ENCODE measurements at regions not wholly inside any gene's neighbourhood (a gene's known extent, or its start where the extent isn't known, plus 50 kb on each side); places are given as distances from the start of the nearest gene placed in this dataset.

DNA sequence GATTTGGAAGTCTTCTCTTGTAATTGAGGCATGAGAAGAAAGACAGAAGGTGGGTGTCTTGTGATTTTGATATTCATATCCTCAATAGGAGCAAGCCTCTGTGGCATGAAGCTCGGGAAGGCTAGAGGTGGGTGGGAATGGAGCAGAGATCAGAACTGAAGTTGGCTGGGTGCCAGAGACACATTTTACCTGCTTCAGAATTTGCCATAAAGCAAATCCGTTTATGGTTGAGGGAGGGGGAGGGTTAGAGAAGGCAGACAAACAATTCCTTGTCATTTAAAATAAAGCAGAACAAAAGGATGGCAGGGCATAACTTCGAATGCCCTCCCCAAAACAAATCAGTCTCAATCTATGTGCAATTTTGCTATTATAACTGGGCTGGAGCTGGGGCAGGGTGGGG lies 305.9 kb downstream of the KLF5 start:
- WGBS, 4 donors: 40 to 49% (median 44%) methylated on average over 3 of the region's 3 CpGs
- no peaks in the 10 kb centered on the region for H3K9me3 ChIP-seq (replicated peaks in 1 of 3)
- no peak for DNase-seq
- no peaks in the 10 kb centered on the region for H3K36me3 ChIP-seq (replicated peaks in 1 of 2)
- H3K27me3 ChIP-seq: no peaks in the 10 kb centered on the region
- no peak overlapping the region for H3K4me3 ChIP-seq
- TF ChIP-seq, protein P1, sequence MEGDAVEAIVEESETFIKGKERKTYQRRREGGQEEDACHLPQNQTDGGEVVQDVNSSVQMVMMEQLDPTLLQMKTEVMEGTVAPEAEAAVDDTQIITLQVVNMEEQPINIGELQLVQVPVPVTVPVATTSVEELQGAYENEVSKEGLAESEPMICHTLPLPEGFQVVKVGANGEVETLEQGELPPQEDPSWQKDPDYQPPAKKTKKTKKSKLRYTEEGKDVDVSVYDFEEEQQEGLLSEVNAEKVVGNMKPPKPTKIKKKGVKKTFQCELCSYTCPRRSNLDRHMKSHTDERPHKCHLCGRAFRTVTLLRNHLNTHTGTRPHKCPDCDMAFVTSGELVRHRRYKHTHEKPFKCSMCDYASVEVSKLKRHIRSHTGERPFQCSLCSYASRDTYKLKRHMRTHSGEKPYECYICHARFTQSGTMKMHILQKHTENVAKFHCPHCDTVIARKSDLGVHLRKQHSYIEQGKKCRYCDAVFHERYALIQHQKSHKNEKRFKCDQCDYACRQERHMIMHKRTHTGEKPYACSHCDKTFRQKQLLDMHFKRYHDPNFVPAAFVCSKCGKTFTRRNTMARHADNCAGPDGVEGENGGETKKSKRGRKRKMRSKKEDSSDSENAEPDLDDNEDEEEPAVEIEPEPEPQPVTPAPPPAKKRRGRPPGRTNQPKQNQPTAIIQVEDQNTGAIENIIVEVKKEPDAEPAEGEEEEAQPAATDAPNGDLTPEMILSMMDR (IDR thresholded peaks at IDR 0.05): no peak
- no peak for TF ChIP-seq POLR2A (IDR thresholded peaks at IDR 0.05)
- no peaks in the 10 kb centered on the region for H3K4me1 ChIP-seq (replicated peaks in 1 of 2)
- intact Hi-C loops (cut with DNase I): no loop called here
- no peak overlapping the region for H3K27ac ChIP-seq

DNA sequence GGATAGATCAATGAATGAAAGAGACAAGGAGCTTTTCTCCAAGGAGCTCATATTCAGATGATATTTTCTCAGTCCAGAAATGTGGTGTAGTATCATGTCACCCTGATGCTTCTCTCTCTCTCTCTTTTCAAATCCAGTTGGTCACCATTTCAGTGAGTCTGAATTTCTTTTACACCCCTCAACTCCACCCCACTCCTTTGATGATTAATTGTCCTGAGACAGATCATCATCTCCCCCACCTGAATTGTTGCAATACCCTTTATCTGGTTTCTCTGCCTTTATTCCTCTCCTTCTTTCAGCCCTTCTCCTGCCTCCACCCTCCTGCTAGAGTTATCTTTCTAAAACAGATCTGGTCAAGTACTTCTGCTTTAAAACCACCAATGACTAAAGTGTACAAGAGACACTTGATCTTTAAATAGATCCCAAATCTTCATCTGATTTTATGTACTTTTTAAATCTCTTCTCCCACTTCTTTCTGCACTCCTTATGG lies 299.8 kb downstream of the KLF5 start:
- no peak for TF ChIP-seq POLR2A (IDR thresholded peaks at IDR 0.05)
- TF ChIP-seq, protein P1 (IDR thresholded peaks at IDR 0.05): no peak
- Histone ChIP-seq H3K36me3 (replicated peaks in 1 of 2) (no peaks in the 10 kb centered on the region), H3K4me3 (no peak overlapping the region), H3K9me3 (replicated peaks in 1 of 3) (no peaks in the 10 kb centered on the region), H3K27me3 (no peaks in the 10 kb centered on the region), H3K4me1 (replicated peaks in 1 of 2) (no peaks in the 10 kb centered on the region), H3K27ac (no peak overlapping the region)
- intact Hi-C loops (cut with DNase I): no loop called here
- no peak for DNase-seq

DNA sequence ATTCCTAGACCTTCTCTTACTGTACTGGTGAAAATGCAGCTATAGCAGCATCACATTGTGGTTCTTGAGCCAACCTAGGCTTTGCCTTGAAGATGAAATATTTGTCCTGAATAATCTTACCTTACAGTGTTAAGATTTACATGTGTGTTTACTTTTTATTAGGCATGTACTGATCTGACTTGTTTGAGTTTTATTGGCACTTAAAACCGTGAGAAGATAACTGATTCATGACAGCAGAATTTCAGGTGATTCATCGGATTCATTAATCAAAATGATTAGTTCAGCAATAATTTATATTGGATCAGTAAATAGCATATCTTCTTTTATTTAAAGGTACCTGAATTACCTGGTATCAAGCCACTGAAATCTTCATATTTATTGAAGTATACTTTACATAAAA lies 296.3 kb downstream of the KLF5 start:
- Histone ChIP-seq H3K9me3 (replicated peaks in 1 of 3) (no peaks in the 10 kb centered on the region), H3K27me3 (no peaks in the 10 kb centered on the region), H3K4me1 (replicated peaks in 1 of 2) (no peaks in the 10 kb centered on the region), H3K4me3 (no peak overlapping the region), H3K36me3 (replicated peaks in 1 of 2) (no peaks in the 10 kb centered on the region), H3K27ac (no peak overlapping the region)
- intact Hi-C loops (cut with DNase I): no loop called here
- 60 to 73% (median 68%) methylated on average over 2 of the region's 2 CpGs for WGBS, 4 donors
- TF ChIP-seq, protein P1 (IDR thresholded peaks at IDR 0.05): no peak
- TF ChIP-seq POLR2A (IDR thresholded peaks at IDR 0.05): no peak
- no peak for DNase-seq

DNA sequence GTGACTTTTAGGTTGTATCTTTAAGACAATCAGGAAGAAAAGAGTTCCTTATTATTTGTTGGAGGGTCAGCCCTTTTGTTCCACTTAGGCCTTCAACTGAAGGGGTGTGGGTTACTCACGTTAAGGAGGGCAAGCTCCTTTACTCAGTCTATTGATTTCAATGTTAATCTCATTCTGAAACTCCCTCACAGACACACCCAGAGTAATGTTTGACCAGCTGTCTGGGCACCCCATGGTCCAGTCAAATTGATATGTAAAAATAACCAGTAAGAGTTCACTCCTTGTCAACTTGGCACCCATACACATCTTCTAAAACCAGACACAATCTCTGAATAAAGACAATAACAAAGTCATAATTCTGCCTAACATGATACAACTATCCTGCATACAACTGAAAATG lies 292.9 kb downstream of the KLF5 start:
- H3K36me3 ChIP-seq (replicated peaks in 1 of 2): no peaks in the 10 kb centered on the region
- no peaks in the 10 kb centered on the region for H3K9me3 ChIP-seq (replicated peaks in 1 of 3)
- H3K27ac ChIP-seq: no peak overlapping the region
- no peak overlapping the region for H3K4me3 ChIP-seq
- H3K4me1 ChIP-seq (replicated peaks in 1 of 2): no peaks in the 10 kb centered on the region
- TF ChIP-seq, protein P1 (IDR thresholded peaks at IDR 0.05): no peak
- no peak for TF ChIP-seq POLR2A (IDR thresholded peaks at IDR 0.05)
- intact Hi-C loops (cut with DNase I): no loop called here
- DNase-seq: no peak
- no peaks in the 10 kb centered on the region for H3K27me3 ChIP-seq
- 48 to 58% (median 51%) methylated on average over 1 of the region's 1 CpG for WGBS, 4 donors
